ENCODE measurements at regions not wholly inside any gene's neighbourhood (a gene's known extent, or its start where the extent isn't known, plus 50 kb on each side); places are given as distances from the start of the nearest gene placed in this dataset.

DNA sequence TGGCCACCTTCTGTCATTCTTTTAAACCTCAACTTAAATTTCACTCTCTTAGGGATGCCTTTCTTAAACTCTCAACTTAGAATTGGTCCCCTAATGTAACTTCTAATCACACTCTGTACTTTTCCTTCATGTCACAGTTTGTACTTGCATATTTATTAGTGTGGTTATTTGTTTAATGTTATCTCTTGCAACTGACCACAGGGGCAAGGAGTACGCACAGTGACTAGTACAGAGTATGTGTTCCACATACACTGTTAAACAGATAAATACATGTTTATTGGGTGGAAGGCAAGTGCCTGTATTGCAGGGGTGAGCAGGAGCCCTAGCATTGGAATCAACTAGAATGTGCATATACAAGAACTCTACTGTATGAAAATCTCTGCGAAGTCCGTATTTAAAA, 554.0 kb downstream of the INSC start:
- no peaks in the 10 kb centered on the region for H3K27me3 ChIP-seq (replicated peaks; ENCODE audit: insufficient read depth)
- H3K9me3 ChIP-seq, result no peaks in the 10 kb centered on the region
- ATAC-seq (ENCODE audit: insufficient number of reproducible peaks, low FRiP score, low read depth) (no peak), DNase-seq (ENCODE audit: low spot score) (no peak)
- H3K4me1 ChIP-seq (ENCODE audit: control insufficient read depth in 1 of 2, low read depth in 2 of 2), result no peaks in the 10 kb centered on the region
- no peaks in the 10 kb centered on the region for H3K36me3 ChIP-seq
- no peak overlapping the region for H3K27ac ChIP-seq
- H3K4me3 ChIP-seq, result no peak overlapping the region
- TF ChIP-seq, protein P1, sequence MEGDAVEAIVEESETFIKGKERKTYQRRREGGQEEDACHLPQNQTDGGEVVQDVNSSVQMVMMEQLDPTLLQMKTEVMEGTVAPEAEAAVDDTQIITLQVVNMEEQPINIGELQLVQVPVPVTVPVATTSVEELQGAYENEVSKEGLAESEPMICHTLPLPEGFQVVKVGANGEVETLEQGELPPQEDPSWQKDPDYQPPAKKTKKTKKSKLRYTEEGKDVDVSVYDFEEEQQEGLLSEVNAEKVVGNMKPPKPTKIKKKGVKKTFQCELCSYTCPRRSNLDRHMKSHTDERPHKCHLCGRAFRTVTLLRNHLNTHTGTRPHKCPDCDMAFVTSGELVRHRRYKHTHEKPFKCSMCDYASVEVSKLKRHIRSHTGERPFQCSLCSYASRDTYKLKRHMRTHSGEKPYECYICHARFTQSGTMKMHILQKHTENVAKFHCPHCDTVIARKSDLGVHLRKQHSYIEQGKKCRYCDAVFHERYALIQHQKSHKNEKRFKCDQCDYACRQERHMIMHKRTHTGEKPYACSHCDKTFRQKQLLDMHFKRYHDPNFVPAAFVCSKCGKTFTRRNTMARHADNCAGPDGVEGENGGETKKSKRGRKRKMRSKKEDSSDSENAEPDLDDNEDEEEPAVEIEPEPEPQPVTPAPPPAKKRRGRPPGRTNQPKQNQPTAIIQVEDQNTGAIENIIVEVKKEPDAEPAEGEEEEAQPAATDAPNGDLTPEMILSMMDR (IDR thresholded peaks at IDR 0.05), result no peak

- ATAC-seq (ENCODE audit: insufficient number of reproducible peaks, low FRiP score, low read depth), result no peak
- TF ChIP-seq, protein P1 (IDR thresholded peaks at IDR 0.05), result no peak
- no peaks in the 10 kb centered on the region for H3K27me3 ChIP-seq (replicated peaks; ENCODE audit: insufficient read depth)
- no peak overlapping the region for H3K27ac ChIP-seq
- no peaks in the 10 kb centered on the region for H3K36me3 ChIP-seq
- DNase-seq (ENCODE audit: low spot score), result no peak
- H3K9me3 ChIP-seq, result no peaks in the 10 kb centered on the region
- H3K4me3 ChIP-seq, result no peak overlapping the region
- no peaks in the 10 kb centered on the region for H3K4me1 ChIP-seq (ENCODE audit: control insufficient read depth in 1 of 2, low read depth in 2 of 2)
These were observed 555.9 kb downstream of the INSC start for GRCh38 chr11:15670520-15671070.

DNA sequence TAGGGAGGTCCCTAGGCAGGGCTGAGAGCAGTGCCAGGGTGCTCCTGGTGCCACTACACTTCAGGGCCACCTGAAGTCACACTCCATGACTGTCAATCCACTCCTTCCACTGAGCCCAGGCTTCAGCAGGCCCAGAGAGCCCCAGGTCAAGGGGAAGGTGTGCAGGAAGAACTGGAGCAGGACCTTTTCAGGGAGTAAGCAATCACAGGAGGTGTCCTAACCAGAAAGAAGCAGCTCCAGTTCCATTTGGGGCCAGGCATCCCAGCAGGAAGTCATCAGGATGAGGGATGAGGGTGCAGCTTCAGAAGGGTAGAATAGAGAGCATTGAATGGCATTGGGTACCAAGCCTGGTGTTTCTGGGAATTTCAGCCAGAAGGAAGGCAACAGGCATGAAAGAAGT, 556.5 kb downstream of the INSC start:
- Histone ChIP-seq H3K4me1 (ENCODE audit: control insufficient read depth in 1 of 2, low read depth in 2 of 2) (no peaks in the 10 kb centered on the region), H3K4me3 (no peak overlapping the region), H3K27me3 (replicated peaks; ENCODE audit: insufficient read depth) (no peaks in the 10 kb centered on the region), H3K9me3 (no peaks in the 10 kb centered on the region), H3K27ac (no peak overlapping the region), H3K36me3 (no peaks in the 10 kb centered on the region)
- ATAC-seq (ENCODE audit: insufficient number of reproducible peaks, low FRiP score, low read depth) (no peak), DNase-seq (ENCODE audit: low spot score) (no peak)
- TF ChIP-seq, protein P1 (IDR thresholded peaks at IDR 0.05), result no peak

DNA sequence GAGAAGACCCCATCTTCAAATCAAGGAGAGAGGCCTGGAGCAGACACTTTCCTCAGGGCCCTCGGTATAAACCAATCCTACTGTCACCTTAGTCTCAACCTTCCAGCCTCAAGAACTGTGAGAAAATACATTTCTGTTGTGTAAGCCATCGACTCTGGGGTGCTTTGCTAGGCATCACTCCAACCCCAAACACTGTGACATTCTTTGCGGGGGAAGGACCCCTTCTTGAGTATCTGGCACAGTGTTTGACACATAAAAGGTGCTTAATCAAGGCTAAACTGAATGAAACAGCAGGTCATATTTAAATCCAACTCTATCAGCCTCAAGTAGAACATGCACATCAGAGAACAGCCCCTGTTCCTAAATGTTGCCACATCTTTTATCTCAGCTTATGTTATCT, 558.1 kb downstream of the INSC start:
- no peak for ATAC-seq (ENCODE audit: insufficient number of reproducible peaks, low FRiP score, low read depth)
- H3K27me3 ChIP-seq (replicated peaks; ENCODE audit: insufficient read depth), result no peaks in the 10 kb centered on the region

DNA sequence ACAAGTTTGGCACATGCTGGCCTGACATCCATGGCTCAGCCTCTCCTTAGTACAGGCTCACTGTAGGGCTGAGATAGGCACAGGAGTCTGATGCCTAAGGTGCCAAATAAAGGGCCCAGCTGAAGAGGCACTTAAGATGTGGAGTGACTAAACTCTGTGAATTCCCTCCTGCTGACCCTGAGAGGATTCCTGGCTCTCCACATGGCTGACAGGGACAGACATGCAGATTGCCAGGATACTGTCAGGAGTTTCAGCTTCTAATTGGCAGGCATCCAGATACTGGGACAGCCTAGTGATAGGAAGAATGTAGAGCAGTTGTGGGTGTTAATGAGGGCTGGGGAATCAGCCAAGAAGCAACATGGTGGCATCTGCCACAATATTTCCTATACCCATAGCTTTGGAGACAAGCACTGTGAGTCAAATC, 558.7 kb downstream of the INSC start:
- no peak for ATAC-seq (ENCODE audit: insufficient number of reproducible peaks, low FRiP score, low read depth)
- H3K4me3 ChIP-seq, result no peak overlapping the region
- TF ChIP-seq, protein P1 (IDR thresholded peaks at IDR 0.05), result no peak
- peaks cover 14% of the 10 kb centered on the region for H3K9me3 ChIP-seq
- no peaks in the 10 kb centered on the region for H3K36me3 ChIP-seq
- no peaks in the 10 kb centered on the region for H3K27me3 ChIP-seq (replicated peaks; ENCODE audit: insufficient read depth)
- no peaks in the 10 kb centered on the region for H3K4me1 ChIP-seq (ENCODE audit: control insufficient read depth in 1 of 2, low read depth in 2 of 2)
- no peak overlapping the region for H3K27ac ChIP-seq
- no peak for DNase-seq (ENCODE audit: low spot score)

More for the DNA sequence above, 558.1 kb downstream of the INSC start:
- Histone ChIP-seq H3K9me3 (peaks cover 9% of the 10 kb centered on the region), H3K36me3 (no peaks in the 10 kb centered on the region), H3K4me1 (ENCODE audit: control insufficient read depth in 1 of 2, low read depth in 2 of 2) (no peaks in the 10 kb centered on the region), H3K4me3 (no peak overlapping the region), H3K27ac (no peak overlapping the region)
- no peak for DNase-seq (ENCODE audit: low spot score)
- TF ChIP-seq, protein P1 (IDR thresholded peaks at IDR 0.05), result no peak

All from thoracic aorta (tissue), 2 donors.